Stimulated activated memory B cell treated with anti-CD40 and anti-IgM and Interleukin-4, amounts not matched to agents 10 μg/mL and 1 μg/mL and 100 μg/mL, for 72 hours (primary cell): ENCODE measurements at regions not wholly inside any gene's neighbourhood (a gene's known extent, or its start where the extent isn't known, plus 50 kb on each side); places are given as distances from the start of the nearest gene placed in this dataset.

ENCODE experiments used
- ATAC-seq: fragments of 150-1000 bp; cut with Tn5 transposase; 2 replicates; pipeline ENCODE4 v1.10.0; 2021
- H3K27ac Mint-ChIP-seq: one replicate; pipeline ENCODE4 v1.8.0; 2022; ENCODE audit warnings: mild to moderate bottlenecking, mixed read lengths
- H3K27me3 Mint-ChIP-seq: one replicate; pipeline ENCODE4 v1.8.0; 2022; ENCODE audit warnings: mixed read lengths
- H3K36me3 Mint-ChIP-seq: one replicate; pipeline ENCODE4 v1.8.0; 2022; ENCODE audit warnings: mixed read lengths
- H3K4me1 Mint-ChIP-seq: one replicate; pipeline ENCODE4 v1.8.0; 2022; ENCODE audit warnings: mixed read lengths
- H3K4me3 Mint-ChIP-seq: one replicate; pipeline ENCODE4 v1.8.0; 2022; ENCODE audit warnings: mild to moderate bottlenecking, moderate library complexity, mixed read lengths
- H3K9me3 Mint-ChIP-seq: one replicate; pipeline ENCODE4 v1.8.0; 2022; ENCODE audit warnings: mixed read lengths

DNA sequence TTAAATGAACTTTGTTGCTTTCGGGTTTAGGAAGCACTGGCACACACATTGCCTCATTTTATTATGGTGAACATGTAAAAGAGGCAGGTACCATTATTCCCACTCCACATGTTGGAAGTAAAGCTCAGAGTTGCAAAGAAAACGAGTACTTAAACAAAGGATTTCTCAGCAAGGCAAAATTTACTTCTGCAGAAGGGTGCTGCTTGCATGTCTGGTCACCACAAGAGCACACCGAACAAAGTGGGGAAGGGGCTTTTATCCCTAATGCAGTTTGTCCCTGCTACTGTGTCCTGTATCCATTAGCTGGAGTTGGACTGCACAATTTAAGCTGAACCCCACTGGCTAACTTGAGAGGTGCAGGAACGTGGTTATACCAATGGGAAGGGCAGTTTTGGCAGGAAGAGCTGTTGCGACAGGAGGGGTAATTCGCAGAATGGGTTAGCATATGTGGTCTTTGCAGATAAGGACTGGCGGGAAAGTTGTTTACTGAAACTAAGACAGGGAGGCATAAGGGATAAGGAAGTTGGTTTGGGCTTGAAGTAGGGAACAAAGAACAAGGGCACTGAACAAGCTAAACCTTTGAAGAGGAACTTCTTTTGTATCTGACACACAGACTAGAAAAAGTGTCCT is 545.5 kb downstream of the UQCRFS1 start:
- Mint-ChIP-seq H3K27ac (no peak overlapping the region), H3K4me3 (no peak overlapping the region), H3K4me1 (no peaks in the 10 kb centered on the region), H3K9me3 (peaks cover 32% of the 10 kb centered on the region), H3K36me3 (no peaks in the 10 kb centered on the region), H3K27me3 (no peaks in the 10 kb centered on the region)
- no peak for ATAC-seq

DNA sequence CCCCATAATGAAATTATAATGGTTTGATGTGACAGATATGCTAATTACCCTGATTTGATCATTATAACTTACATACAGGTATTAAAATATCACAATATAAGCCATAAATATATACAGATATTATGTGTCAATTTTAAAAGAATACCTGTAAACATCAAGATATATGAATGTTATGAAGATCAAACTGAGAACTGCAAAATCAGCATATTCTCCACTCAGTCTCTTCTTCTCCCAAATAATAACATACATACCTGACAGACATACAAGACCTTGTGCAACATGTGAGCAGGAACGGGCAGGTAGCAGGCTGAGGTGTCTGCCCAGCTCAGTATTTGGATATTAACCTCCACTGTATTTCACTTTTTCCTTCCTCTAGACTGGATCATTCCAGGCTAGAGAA is 547.2 kb downstream of the UQCRFS1 start:
- H3K4me3 Mint-ChIP-seq = no peak overlapping the region
- peaks cover 38% of the 10 kb centered on the region for H3K9me3 Mint-ChIP-seq
- H3K27ac Mint-ChIP-seq = no peak overlapping the region
- no peaks in the 10 kb centered on the region for H3K27me3 Mint-ChIP-seq
- H3K4me1 Mint-ChIP-seq = no peaks in the 10 kb centered on the region
- no peak for ATAC-seq
- H3K36me3 Mint-ChIP-seq = no peaks in the 10 kb centered on the region

DNA sequence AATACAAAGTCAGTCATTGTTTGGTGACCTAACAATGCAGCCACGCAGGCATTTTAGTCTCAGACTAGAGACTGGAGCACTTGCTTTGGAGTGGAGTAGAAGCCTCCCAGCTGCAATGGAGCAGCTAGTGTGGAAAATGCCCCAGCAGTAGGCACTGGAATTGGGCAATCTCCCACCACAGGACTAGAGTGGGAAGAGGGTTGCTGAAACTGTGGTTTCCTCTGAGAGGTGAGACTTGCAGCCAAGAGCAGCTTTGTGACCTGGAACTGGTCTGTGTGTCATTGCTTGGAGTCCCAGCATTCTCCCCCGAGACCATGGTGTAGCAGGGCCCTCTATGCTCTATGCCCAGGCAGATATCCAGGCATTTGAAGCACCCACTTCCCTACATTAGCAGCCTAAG is 556.3 kb downstream of the UQCRFS1 start:
- Mint-ChIP-seq H3K9me3 (peaks cover 27% of the 10 kb centered on the region), H3K36me3 (no peaks in the 10 kb centered on the region), H3K4me3 (no peak overlapping the region), H3K27ac (no peak overlapping the region), H3K27me3 (no peaks in the 10 kb centered on the region), H3K4me1 (no peaks in the 10 kb centered on the region)
- no peak for ATAC-seq

DNA sequence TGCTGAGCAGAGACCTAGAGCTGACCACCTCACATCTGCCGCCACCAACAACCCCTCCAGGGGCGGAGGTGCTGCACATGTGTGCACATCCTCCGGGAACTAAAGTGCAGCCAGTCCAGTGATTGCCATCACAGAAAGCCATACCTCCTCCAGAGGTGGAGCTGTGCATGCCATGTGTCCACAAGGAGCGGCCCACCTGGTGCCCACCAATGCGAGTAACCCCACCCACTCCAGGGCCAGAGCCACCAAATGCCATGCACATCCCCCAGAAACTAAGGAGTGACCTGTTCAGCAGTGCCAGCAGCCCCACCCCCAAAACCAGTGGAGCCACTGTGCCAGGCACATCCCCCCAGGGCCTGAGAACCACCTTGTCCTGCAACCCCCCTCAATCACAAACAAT is 557.9 kb downstream of the UQCRFS1 start:
- Mint-ChIP-seq H3K27me3 (no peaks in the 10 kb centered on the region), H3K4me3 (no peak overlapping the region), H3K36me3 (no peaks in the 10 kb centered on the region), H3K27ac (no peak overlapping the region), H3K9me3 (peaks cover 23% of the 10 kb centered on the region), H3K4me1 (no peaks in the 10 kb centered on the region)
- ATAC-seq = no peak

DNA sequence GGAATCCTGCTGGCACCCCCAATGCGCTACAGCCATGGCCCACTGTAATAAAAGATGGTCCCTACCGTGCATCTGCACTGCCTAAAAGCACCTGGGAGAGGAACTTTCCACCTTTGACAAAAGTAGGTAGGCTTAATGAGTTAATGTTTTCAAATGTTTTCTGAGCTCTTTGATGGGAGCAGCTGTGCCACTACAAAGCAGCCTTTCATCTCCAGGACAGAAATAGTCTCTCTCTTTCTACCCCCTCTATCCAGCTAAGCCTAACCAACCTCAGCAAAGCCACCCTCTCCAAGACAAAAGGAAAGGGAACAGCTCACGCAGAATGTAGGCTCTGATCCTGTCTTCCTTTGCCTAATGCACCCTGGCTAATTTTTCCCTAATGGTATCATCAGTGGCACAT is 560.2 kb downstream of the UQCRFS1 start:
- no peak for ATAC-seq
- no peak overlapping the region for H3K27ac Mint-ChIP-seq
- no peaks in the 10 kb centered on the region for H3K36me3 Mint-ChIP-seq
- H3K4me3 Mint-ChIP-seq = no peak overlapping the region
- no peaks in the 10 kb centered on the region for H3K4me1 Mint-ChIP-seq
- H3K27me3 Mint-ChIP-seq = no peaks in the 10 kb centered on the region
- H3K9me3 Mint-ChIP-seq = peaks cover 15% of the 10 kb centered on the region

DNA sequence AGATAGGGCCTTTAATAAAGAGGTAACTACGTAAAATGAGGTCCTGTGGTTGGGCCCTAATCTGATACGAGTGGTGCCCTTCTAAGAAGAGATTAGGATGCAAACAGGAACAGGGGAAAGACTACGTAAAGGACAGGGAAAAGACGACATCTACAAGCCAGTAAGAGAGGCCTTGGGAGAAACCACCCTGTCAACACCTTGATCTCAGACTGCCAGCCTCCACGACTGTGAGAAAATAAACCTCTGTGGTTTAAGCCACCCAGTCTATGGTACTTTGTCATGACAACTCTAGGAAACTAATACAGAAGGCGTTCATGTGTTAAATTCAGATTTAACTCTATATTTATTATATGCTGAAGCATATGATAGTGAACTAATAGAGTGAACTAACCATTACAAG is 566.3 kb downstream of the UQCRFS1 start:
- ATAC-seq = no peak
- Mint-ChIP-seq H3K36me3 (no peaks in the 10 kb centered on the region), H3K9me3 (peaks cover 6% of the 10 kb centered on the region), H3K4me3 (no peak overlapping the region), H3K27me3 (no peaks in the 10 kb centered on the region), H3K4me1 (no peaks in the 10 kb centered on the region), H3K27ac (no peak overlapping the region)

DNA sequence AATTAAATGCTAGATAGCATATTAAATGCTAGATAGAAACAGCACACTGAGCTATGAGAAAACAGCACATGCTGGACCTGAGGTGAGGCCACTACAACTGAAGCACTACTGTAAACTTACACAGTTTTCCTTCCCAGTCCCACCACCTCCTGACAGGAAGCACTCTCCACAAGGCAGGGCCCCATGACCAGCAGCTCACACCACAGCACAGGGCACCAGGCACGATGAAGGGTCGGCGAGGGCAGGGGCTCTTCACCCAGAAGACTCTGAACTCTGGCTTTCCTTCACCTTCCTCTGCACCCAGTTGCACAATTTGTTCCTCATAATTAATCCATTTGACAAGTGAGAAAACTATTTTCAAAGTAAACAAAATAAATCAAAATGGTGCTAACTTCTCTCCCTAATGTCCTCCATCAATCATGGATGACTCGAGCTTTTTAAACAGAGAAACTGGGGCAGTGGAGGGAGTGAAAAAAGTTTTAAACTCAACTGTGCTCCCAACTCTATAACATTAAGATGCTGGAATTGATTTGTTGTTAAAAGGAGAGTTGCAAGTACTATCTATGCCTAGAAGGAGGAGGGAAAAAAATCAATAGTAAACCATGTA is 568.7 kb downstream of the UQCRFS1 start:
- Mint-ChIP-seq H3K4me1 (no peaks in the 10 kb centered on the region), H3K9me3 (peaks cover 6% of the 10 kb centered on the region), H3K27ac (no peak overlapping the region), H3K4me3 (no peak overlapping the region), H3K27me3 (no peaks in the 10 kb centered on the region), H3K36me3 (no peaks in the 10 kb centered on the region)
- no peak for ATAC-seq

DNA sequence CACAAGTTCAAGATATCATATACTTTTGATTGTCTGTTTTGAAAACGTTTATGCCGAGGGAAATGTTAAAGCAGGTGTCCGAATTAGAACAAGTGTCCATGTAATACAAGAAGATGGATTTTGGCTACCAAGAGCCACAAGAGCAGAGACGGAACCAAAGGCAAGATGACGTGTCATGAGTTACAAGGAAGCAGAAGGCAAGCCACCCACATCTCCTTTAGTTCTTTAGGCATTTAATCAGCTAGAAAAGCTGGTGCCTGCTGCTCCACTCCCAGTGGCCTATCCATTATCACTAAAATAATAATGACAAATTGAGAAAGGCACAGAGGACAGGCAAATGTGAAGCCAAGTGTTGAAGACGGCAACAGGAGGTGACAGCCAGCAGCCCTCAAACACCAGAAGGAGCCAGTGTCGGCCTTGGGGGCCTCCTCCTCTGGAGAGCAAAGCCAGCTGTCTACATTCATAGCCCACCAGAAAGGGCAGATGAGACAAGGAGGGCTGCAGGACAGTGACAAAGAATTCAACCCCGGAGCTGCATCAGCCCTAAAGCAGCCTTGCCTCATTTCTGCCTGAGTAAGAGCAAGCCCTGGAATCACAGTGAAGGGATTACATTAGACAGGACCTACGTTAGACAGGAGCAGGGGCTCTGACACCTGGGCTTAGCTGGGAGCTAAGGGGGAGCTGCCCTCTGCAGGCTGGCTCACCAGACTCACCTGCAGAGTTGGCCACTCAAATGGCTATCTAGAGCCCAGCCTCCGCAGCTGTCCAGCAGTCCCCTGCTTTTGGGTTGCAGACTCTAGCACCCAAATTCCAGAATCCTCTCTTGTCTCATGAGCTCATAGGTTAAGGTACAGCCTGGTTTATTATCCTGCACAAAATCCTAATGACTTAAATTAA is 569.9 kb downstream of the UQCRFS1 start:
- no peak overlapping the region for H3K27ac Mint-ChIP-seq
- H3K4me3 Mint-ChIP-seq = no peak overlapping the region
- ATAC-seq = no peak
- no peaks in the 10 kb centered on the region for H3K27me3 Mint-ChIP-seq
- H3K36me3 Mint-ChIP-seq = no peaks in the 10 kb centered on the region
- H3K4me1 Mint-ChIP-seq = no peaks in the 10 kb centered on the region
- H3K9me3 Mint-ChIP-seq = peaks cover 6% of the 10 kb centered on the region

DNA sequence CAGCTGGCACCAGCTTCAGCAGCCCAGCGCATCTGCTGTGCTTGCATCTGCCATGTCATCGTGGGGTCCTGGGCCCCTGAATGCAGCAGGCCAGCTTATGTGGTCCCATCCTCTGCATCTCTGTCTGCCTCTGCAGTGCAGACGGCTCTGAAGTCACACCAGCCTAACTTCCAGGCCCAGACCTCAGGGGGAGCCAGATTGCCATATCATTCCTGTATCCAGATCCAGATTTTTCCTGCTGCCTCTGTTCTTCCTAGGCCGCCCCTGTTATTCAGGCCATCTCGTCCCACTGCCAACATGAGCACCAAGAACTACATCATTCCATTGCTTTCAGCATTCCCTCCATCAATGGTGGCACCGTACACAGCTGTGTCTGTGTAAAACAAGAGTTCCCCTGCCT is 571.6 kb downstream of the UQCRFS1 start:
- no peaks in the 10 kb centered on the region for H3K4me1 Mint-ChIP-seq
- H3K4me3 Mint-ChIP-seq = no peak overlapping the region
- ATAC-seq = no peak
- peaks cover 7% of the 10 kb centered on the region for H3K9me3 Mint-ChIP-seq
- H3K27me3 Mint-ChIP-seq = no peaks in the 10 kb centered on the region
- no peak overlapping the region for H3K27ac Mint-ChIP-seq
- no peaks in the 10 kb centered on the region for H3K36me3 Mint-ChIP-seq

DNA sequence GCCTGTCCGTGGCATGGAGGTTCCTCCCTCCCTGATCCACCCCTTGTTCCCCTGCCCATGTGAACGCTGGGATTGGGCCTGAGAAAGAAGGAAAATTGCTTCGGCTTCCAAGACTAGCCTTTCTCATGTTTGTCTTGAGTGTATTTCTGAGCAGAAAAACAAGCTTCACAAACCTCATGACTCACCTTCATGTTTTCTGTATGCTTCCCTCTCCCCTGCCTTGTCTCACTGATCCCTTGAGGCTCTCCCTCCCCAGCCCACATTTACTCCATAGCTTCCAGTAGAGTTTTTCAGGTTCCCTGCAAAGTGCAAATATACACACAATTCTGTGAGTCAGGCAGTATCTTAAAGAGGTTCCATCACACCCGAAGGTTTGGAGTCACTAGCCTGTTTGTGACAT is 572.4 kb downstream of the UQCRFS1 start:
- H3K27ac Mint-ChIP-seq = no peak overlapping the region
- no peak overlapping the region for H3K4me3 Mint-ChIP-seq
- H3K36me3 Mint-ChIP-seq = no peaks in the 10 kb centered on the region
- peaks cover 9% of the 10 kb centered on the region for H3K9me3 Mint-ChIP-seq
- ATAC-seq = no peak
- H3K27me3 Mint-ChIP-seq = no peaks in the 10 kb centered on the region
- H3K4me1 Mint-ChIP-seq = no peaks in the 10 kb centered on the region

DNA sequence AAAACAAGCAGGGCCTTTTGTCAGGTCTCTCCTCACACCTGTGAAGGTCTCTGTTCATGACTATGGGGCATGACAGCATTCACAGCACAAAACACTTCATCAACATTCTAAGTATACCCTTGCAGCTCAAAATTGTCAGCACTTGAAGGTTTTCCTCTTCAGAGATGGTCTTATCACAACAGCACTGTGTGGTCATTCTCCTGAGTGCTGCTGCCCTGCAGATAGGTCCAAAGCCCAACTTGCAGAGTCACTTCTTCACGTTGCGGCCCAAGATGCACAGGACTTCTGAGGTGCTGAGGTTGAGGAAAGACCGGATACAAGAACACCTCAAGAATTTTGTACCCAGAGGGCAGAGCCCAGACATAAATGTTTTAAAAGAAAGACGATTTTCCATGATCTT is 574.5 kb downstream of the UQCRFS1 start:
- H3K9me3 Mint-ChIP-seq = peaks cover 15% of the 10 kb centered on the region
- no peaks in the 10 kb centered on the region for H3K36me3 Mint-ChIP-seq
- H3K27ac Mint-ChIP-seq = no peak overlapping the region
- no peak overlapping the region for H3K4me3 Mint-ChIP-seq
- no peak for ATAC-seq
- H3K4me1 Mint-ChIP-seq = no peaks in the 10 kb centered on the region
- no peaks in the 10 kb centered on the region for H3K27me3 Mint-ChIP-seq

DNA sequence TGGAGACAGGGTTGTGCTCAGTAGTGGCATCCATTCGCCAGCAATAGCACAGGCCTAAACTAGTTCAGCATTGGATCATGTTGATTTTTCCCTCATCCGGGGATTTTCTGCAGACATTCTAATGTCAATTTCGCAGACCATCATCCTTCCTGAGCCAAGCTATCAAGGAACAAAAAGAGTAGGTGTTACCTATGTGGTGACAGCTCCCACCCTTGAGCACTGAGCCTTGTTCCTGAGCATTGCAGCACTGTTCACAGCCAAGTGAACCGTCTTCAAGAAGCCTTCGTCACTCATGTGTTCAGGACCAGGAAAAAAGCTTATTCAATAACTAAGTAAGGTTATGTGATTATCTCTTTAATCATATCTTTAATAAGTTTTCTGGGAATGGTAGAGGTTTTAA is 576.2 kb downstream of the UQCRFS1 start:
- H3K4me1 Mint-ChIP-seq = no peaks in the 10 kb centered on the region
- no peak overlapping the region for H3K27ac Mint-ChIP-seq
- H3K4me3 Mint-ChIP-seq = no peak overlapping the region
- H3K9me3 Mint-ChIP-seq = peaks cover 12% of the 10 kb centered on the region
- no peaks in the 10 kb centered on the region for H3K27me3 Mint-ChIP-seq
- H3K36me3 Mint-ChIP-seq = no peaks in the 10 kb centered on the region
- ATAC-seq = no peak

DNA sequence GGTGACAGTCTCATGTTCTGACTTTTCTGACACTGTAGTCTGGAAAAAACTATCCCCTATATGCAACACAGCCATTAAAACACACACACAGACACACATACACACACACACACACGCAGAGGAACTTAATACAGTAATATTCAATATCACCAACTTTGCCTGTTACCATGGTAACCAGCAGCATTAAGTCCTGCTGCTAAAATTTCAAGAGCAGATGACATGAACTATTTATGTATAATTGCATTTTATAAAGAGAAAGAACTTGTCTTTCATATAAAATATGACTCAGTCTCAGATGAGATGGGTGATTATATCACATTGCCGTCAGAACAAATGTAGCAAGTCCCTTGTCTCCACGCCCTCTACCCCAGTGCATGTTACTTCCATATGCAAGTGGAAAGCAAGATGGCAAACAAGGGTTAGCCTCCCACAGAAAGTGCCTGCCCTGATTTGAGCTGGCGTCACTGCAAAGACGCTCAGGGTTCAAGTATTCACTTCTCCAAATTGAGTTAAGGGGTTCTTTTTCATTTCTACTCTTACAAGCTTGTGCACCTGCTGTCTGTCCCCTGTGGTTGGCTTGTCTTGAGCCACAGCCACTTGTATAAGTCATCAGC is 576.8 kb downstream of the UQCRFS1 start:
- no peak overlapping the region for H3K27ac Mint-ChIP-seq

DNA sequence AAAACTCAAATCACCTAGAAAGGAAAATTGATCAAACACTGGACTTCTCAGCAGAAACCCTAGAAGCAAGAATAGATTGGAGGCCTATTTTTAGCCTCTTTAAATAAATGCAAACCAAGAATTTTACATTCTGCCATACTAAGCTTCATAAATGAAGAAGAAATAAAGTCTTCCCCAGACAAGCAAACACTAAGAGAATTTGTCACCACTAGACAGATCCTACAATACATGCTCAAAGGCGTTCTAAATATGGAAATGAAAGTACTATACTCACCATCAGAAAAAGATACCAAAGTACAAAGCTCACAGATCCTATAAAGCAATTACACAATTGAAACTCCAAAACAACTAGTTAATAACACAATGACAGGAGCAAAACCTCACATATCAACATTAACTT is 578.1 kb downstream of the UQCRFS1 start:
- no peak overlapping the region for H3K4me3 Mint-ChIP-seq
- peaks cover 12% of the 10 kb centered on the region for H3K9me3 Mint-ChIP-seq
- no peaks in the 10 kb centered on the region for H3K27me3 Mint-ChIP-seq
- H3K4me1 Mint-ChIP-seq = no peaks in the 10 kb centered on the region
- ATAC-seq = no peak
- no peaks in the 10 kb centered on the region for H3K36me3 Mint-ChIP-seq
- H3K27ac Mint-ChIP-seq = no peak overlapping the region

More for the DNA sequence above, 576.8 kb downstream of the UQCRFS1 start:
- H3K4me3 Mint-ChIP-seq = no peak overlapping the region
- peaks cover 12% of the 10 kb centered on the region for H3K9me3 Mint-ChIP-seq
- H3K4me1 Mint-ChIP-seq = no peaks in the 10 kb centered on the region
- no peaks in the 10 kb centered on the region for H3K36me3 Mint-ChIP-seq
- H3K27me3 Mint-ChIP-seq = no peaks in the 10 kb centered on the region
- no peak for ATAC-seq

DNA sequence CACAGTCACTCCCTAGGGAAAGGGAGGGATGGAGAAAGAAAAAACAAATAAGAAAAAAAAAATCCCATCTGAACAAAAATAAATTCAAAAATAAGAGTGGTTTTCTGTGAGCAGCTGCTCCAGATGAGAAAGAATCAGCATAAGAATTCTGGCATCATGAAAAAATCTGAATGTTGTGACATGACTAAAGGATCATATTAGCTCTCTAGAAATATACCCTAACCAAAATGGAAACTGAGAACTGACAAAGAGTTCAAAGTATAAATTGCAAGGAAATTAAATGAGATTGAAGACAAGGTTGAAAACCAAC is 579.0 kb downstream of the UQCRFS1 start:
- no peaks in the 10 kb centered on the region for H3K4me1 Mint-ChIP-seq
- no peaks in the 10 kb centered on the region for H3K27me3 Mint-ChIP-seq
- H3K27ac Mint-ChIP-seq = no peak overlapping the region
- no peak overlapping the region for H3K4me3 Mint-ChIP-seq
- ATAC-seq = no peak
- no peaks in the 10 kb centered on the region for H3K36me3 Mint-ChIP-seq
- H3K9me3 Mint-ChIP-seq = peaks cover 16% of the 10 kb centered on the region
